Upper lobe of left lung (tissue), 4 donors: ENCODE measurements at regions not wholly inside any gene's neighbourhood (a gene's known extent, or its start where the extent isn't known, plus 50 kb on each side); places are given as distances from the start of the nearest gene placed in this dataset.

Experiments
- CTCF ChIP-seq, 6 experiments: fragments of 450-650 bp in 4 of 6; fragments of 200-600 bp in 2 of 6; sonication (generic) in 2 of 6; IDR thresholded peaks; one replicate each; pipeline ENCODE4 v1.5.1; 2016 to 2019; ENCODE audit warnings: antibody characterized with exemption in 6 of 6
- POLR2A ChIP-seq, 4 donors: fragments of 450-650 bp; IDR thresholded peaks; one replicate each; pipeline ENCODE4 v1.5.1; 2016 to 2017; ENCODE audit warnings: antibody characterized with exemption in 4 of 4, mild to moderate bottlenecking in 2 of 4
- POLR2AphosphoS5 ChIP-seq, 2 donors: sonication (generic); formaldehyde crosslinking; IDR thresholded peaks; one replicate each; pipeline ENCODE4 v1.5.1; 2017; ENCODE audit warnings: antibody characterized with exemption in 2 of 2

- TF ChIP-seq POLR2AphosphoS5 (IDR thresholded peaks at IDR 0.05) = no peak
- no peak for TF ChIP-seq POLR2A (IDR thresholded peaks at IDR 0.05)
- TF ChIP-seq CTCF (IDR thresholded peaks at IDR 0.05) = no peak
These were observed 379.8 kb downstream of the CNTNAP4 start for GRCh38 chr16:76656994-76657393.
